Esophagus muscularis mucosa (tissue), 4 donors: ENCODE measurements at regions not wholly inside any gene's neighbourhood (a gene's known extent, or its start where the extent isn't known, plus 50 kb on each side); places are given as distances from the start of the nearest gene placed in this dataset.

ENCODE experiments used
- DNase-seq: peaks from one replicate; pipeline ENCODE4 v3.0.0-alpha.2; 2017; ENCODE audit errors: extremely low spot score
- H3K27ac ChIP-seq, 4 donors: fragments of 200-600 bp; sonication (generic); replicated peaks in 1 of 4; 1 replicate in 3 of 4; 2 replicates in 1 of 4; pipeline ENCODE4 v1.5.1; 2016 to 2019; ENCODE audit warnings: mild to moderate bottlenecking in 1 of 4
- H3K27me3 ChIP-seq, 4 donors: fragments of 200-600 bp; sonication (generic); one replicate each; pipeline versions ENCODE4 v1.5.1 to v1.6.0; 2016 to 2019
- H3K36me3 ChIP-seq, 4 donors: fragments of 200-600 bp; sonication (generic); one replicate each; pipeline ENCODE4 v1.5.1; 2016 to 2019
- H3K4me1 ChIP-seq, 4 donors: fragments of 200-600 bp; sonication (generic); one replicate each; pipeline ENCODE4 v1.5.1; 2016 to 2019
- H3K4me3 ChIP-seq, 4 donors: fragments of 200-600 bp; sonication (generic); 1 replicate in 2 of 4; 2 replicates in 2 of 4; pipeline ENCODE4 v1.5.1; 2016 to 2019; ENCODE audit warnings: mild to moderate bottlenecking in 4 of 4, moderate library complexity in 1 of 4
- H3K9me3 ChIP-seq, 4 donors: fragments of 200-600 bp; sonication (generic); 1 replicate in 3 of 4; 2 replicates in 1 of 4; pipeline ENCODE4 v1.5.1; 2016 to 2019
- CTCF ChIP-seq, 3 experiments: fragments of 200-600 bp in 2 of 3; fragments of 450-650 bp in 1 of 3; sonication (generic) in 2 of 3; IDR thresholded peaks; one replicate each; pipeline ENCODE4 v1.5.1; 2017 to 2019; ENCODE audit warnings: antibody characterized with exemption in 3 of 3, mild to moderate bottlenecking in 2 of 3, moderate library complexity in 1 of 3
- EP300 ChIP-seq: sonication (generic); formaldehyde crosslinking; IDR thresholded peaks from one replicate; pipeline ENCODE4 v1.6.1; 2017; ENCODE audit warnings: antibody characterized with exemption
- POLR2A ChIP-seq: fragments of 450-650 bp; IDR thresholded peaks from one replicate; pipeline ENCODE4 v1.6.1; 2017; ENCODE audit warnings: antibody characterized with exemption, moderate library complexity, mild to moderate bottlenecking, low read depth
- POLR2AphosphoS5 ChIP-seq, 2 donors: sonication (generic); formaldehyde crosslinking; IDR thresholded peaks; one replicate each; pipeline ENCODE4 v1.6.1; 2017; ENCODE audit warnings: antibody characterized with exemption in 2 of 2
- WGBS: methylation state at CpG from one replicate; pipeline ENCODE4 v1.1.5; 2018; 5-methylcytosine and 5-hydroxymethylcytosine counted together
- intact Hi-C: fragments of 100-400 bp; cut with DNase I; formaldehyde crosslinking; loops from one replicate; pipeline ENCODE4 v1.15.1; 2023

- DNase-seq = no peak
- no peak for TF ChIP-seq CTCF (IDR thresholded peaks at IDR 0.05)
- no peak for TF ChIP-seq POLR2A
- TF ChIP-seq EP300 = no peak
- no peak for TF ChIP-seq POLR2AphosphoS5 (IDR thresholded peaks at IDR 0.05)
- H3K4me3 ChIP-seq = no peak overlapping the region
- H3K27me3 ChIP-seq = peaks cover 0 to 23% (median 2%) of the 10 kb centered on the region in 4 donors
- no peaks in the 10 kb centered on the region for H3K36me3 ChIP-seq
- intact Hi-C loops = no loop called here
- H3K9me3 ChIP-seq = no peaks in the 10 kb centered on the region
- H3K27ac ChIP-seq = no peak overlapping the region
- WGBS = 94% methylated on average over 2 of the region's 2 CpGs
- H3K4me1 ChIP-seq = peaks cover 0 to 9% (median 6%) of the 10 kb centered on the region in 4 donors
Observed at GRCh38 chr2:176656776-176657140, 387.5 kb downstream of the MTX2 start.

- H3K27me3 ChIP-seq = peaks cover 0 to 23% (median 2%) of the 10 kb centered on the region in 4 donors
- DNase-seq = no peak
- H3K27ac ChIP-seq = no peak overlapping the region
- H3K4me3 ChIP-seq = no peak overlapping the region
- WGBS = 42% methylated on average over 2 of the region's 2 CpGs
- intact Hi-C loops = no loop called here
- H3K4me1 ChIP-seq = peaks cover 0 to 9% (median 6%) of the 10 kb centered on the region in 4 donors
- H3K9me3 ChIP-seq = no peaks in the 10 kb centered on the region
- no peaks in the 10 kb centered on the region for H3K36me3 ChIP-seq
- TF ChIP-seq CTCF (IDR thresholded peaks at IDR 0.05) = no peak
- TF ChIP-seq POLR2AphosphoS5 (IDR thresholded peaks at IDR 0.05) = no peak
- no peak for TF ChIP-seq POLR2A
- TF ChIP-seq EP300 = no peak
Observed at GRCh38 chr2:176657393-176657792, 388.2 kb downstream of the MTX2 start.

GRCh38 chr2:176658708-176659107, 389.5 kb downstream of the MTX2 start:
- Histone ChIP-seq H3K36me3 (no peaks in the 10 kb centered on the region), H3K9me3 (no peaks in the 10 kb centered on the region), H3K4me1 (peaks cover 0 to 6% (median 4%) of the 10 kb centered on the region in 4 donors), H3K27ac (no peak overlapping the region), H3K27me3 (peaks cover 0 to 28% (median 2%) of the 10 kb centered on the region in 4 donors), H3K4me3 (no peak overlapping the region)
- TF ChIP-seq EP300 (no peak), CTCF (IDR thresholded peaks at IDR 0.05) (no peak), POLR2A (no peak), POLR2AphosphoS5 (IDR thresholded peaks at IDR 0.05) (no peak)
- no peak for DNase-seq
- WGBS = 73% methylated on average over 4 of the region's 4 CpGs
- intact Hi-C loops = no loop called here

GRCh38 chr2:176662753-176663152, 393.5 kb downstream of the MTX2 start:
- peaks cover 0 to 14% (median 0%) of the 10 kb centered on the region in 4 donors for H3K27me3 ChIP-seq
- no peaks in the 10 kb centered on the region for H3K9me3 ChIP-seq
- H3K27ac ChIP-seq = no peak overlapping the region
- 33% methylated on average over 2 of the region's 2 CpGs for WGBS
- H3K4me3 ChIP-seq = no peak overlapping the region
- H3K4me1 ChIP-seq = no peaks in the 10 kb centered on the region
- intact Hi-C loops = no loop called here
- H3K36me3 ChIP-seq = no peaks in the 10 kb centered on the region
- no peak for DNase-seq
- no peak for TF ChIP-seq POLR2AphosphoS5 (IDR thresholded peaks at IDR 0.05)
- TF ChIP-seq POLR2A = no peak
- TF ChIP-seq EP300 = no peak
- no peak for TF ChIP-seq CTCF (IDR thresholded peaks at IDR 0.05)

- Histone ChIP-seq H3K27me3 (peaks cover 0 to 14% (median 0%) of the 10 kb centered on the region in 4 donors), H3K4me3 (no peak overlapping the region), H3K36me3 (no peaks in the 10 kb centered on the region), H3K9me3 (no peaks in the 10 kb centered on the region), H3K4me1 (peaks cover 0 to 6% (median 1%) of the 10 kb centered on the region in 4 donors), H3K27ac (no peak overlapping the region)
- no peak for DNase-seq
- WGBS = 81% methylated on average over 4 of the region's 4 CpGs
- intact Hi-C loops = no loop called here
- TF ChIP-seq POLR2AphosphoS5 (IDR thresholded peaks at IDR 0.05) (no peak), POLR2A (no peak), EP300 (no peak), CTCF (IDR thresholded peaks at IDR 0.05) (no peak)
Observed at GRCh38 chr2:176664478-176664877, 395.2 kb downstream of the MTX2 start.
